Fibroblast of villous mesenchyme (primary cell): ENCODE measurements at regions not wholly inside any gene's neighbourhood (a gene's known extent, or its start where the extent isn't known, plus 50 kb on each side); places are given as distances from the start of the nearest gene placed in this dataset.
"Not testable (repeated sequence)": the region's sequence is repeated elsewhere in the genome, so short reads cannot be mapped to it uniquely, and the experiment has no call there.

ENCODE experiments used
- DNase-seq: peaks from one replicate; pipeline ENCODE4 v3.0.0-alpha.2; 2010; ENCODE audit warnings: low read depth
- H3K4me3 ChIP-seq: 2 replicates; pipeline ENCODE4 v1.5.1; 2011; ENCODE audit warnings: low read depth, mild to moderate bottlenecking, low read length
- TF ChIP-seq, protein P1 (sequence below): IDR thresholded peaks from 2 replicates; pipeline ENCODE4 v1.5.1; 2012; ENCODE audit warnings: low read depth, mild to moderate bottlenecking, low read length; ENCODE audit not compliant: insufficient read depth

DNA sequence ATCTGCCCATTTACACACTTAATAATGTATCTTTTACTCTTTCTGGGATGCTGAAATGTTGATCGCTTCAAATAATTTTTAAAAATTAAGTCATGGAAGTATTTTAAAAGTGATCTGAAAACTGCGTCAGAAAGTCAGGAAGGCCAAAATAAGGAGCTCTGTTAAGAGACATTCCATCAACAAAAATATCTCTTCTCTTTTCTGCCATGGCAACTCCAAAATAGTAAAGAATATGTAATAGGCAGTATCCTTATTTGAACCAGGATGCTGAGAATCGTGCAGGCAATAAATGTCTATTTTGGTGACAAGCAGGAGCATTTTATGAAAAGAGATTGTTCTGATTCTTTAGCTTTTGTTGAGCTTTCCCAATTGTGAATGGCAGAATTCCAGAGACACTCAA is 81.8 kb upstream of the PPP1R12A start:
- TF ChIP-seq, protein P1, sequence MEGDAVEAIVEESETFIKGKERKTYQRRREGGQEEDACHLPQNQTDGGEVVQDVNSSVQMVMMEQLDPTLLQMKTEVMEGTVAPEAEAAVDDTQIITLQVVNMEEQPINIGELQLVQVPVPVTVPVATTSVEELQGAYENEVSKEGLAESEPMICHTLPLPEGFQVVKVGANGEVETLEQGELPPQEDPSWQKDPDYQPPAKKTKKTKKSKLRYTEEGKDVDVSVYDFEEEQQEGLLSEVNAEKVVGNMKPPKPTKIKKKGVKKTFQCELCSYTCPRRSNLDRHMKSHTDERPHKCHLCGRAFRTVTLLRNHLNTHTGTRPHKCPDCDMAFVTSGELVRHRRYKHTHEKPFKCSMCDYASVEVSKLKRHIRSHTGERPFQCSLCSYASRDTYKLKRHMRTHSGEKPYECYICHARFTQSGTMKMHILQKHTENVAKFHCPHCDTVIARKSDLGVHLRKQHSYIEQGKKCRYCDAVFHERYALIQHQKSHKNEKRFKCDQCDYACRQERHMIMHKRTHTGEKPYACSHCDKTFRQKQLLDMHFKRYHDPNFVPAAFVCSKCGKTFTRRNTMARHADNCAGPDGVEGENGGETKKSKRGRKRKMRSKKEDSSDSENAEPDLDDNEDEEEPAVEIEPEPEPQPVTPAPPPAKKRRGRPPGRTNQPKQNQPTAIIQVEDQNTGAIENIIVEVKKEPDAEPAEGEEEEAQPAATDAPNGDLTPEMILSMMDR, result no peak
- H3K4me3 ChIP-seq, result no peak overlapping the region
- no peak for DNase-seq

DNA sequence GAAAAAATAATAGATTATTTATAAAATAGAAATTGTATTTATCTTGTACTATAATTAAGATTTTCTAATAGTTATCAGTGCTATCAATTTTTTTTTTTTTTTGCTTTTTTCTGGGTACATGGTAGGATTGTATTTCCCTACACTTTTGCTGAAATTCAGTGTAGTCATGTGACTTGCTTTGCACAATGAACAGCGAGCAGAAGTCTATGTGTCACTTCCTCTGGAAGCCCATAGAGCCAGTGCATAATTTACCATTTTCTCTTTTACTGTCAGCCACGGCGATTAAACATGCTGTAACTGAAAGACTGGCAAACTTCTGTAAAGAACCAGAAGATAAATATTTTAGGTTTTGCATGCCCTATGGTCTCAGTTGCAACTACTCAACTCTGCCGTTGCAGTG is 80.8 kb upstream of the PPP1R12A start:
- H3K4me3 ChIP-seq, result no peak overlapping the region
- TF ChIP-seq, protein P1, result no peak
- no peak for DNase-seq

DNA sequence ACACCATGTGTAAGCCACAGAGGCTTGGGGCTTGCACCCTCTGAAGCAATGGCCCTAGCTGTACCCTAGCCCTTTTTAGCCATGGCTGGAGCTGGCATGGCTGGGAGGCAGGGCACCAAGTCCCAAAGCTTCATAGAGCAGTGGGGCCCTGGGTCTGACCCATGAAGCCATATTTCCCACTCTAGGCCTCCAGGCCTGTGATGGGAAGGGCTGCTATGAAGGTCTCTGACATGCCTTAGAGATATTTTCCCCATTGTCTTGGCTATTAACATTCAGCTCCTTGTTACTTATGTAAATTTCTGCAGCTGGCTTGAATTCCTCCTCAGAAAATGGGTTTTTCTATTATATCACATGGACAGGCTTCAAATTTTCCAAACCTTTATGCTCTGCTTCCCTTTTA is 68.8 kb upstream of the PPP1R12A start:
- DNase-seq, H3K4me3 ChIP-seq: not testable (repeated sequence)

DNA sequence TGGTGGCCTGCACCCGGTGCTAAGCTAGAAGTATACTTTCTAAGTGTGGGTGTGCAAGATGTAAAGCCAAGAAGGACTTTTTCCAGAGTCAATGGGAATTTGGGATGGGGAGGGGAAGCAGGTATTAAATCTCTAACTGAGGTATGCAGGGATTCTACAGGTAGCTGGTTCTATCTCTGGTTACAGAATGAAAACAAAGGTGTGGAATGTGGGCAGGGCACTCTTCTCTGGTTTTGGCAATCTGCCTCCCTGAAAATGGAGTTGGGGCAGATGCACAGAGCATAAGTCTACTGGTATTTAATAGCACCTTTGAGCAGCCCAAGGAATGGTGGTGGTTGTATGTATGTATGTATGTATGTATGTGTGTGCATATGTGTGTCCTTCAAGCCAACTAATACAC is 66.7 kb upstream of the PPP1R12A start:
- no peak for DNase-seq
- TF ChIP-seq, protein P1, result no peak
- H3K4me3 ChIP-seq, result no peak overlapping the region

DNA sequence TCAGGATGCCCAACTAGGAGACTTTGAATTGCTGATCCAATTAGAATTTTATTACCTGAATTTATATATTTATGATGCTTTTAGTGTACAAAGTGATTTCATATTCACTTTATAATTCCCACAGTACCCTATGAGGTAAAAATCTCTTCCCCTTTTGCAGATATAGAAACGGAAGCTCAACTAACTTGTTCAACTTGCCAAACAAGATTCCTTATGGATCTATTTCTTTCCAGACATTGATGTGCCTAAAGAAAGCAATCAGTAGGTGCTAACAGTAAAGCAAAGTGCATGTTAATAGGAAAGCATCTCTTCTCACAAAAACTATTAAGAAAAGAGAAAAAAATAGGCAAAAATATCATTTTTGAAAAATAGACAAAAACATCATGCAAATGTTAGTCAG is 65.9 kb upstream of the PPP1R12A start:
- no peak for DNase-seq
- H3K4me3 ChIP-seq, result no peak overlapping the region
- TF ChIP-seq, protein P1, result no peak

DNA sequence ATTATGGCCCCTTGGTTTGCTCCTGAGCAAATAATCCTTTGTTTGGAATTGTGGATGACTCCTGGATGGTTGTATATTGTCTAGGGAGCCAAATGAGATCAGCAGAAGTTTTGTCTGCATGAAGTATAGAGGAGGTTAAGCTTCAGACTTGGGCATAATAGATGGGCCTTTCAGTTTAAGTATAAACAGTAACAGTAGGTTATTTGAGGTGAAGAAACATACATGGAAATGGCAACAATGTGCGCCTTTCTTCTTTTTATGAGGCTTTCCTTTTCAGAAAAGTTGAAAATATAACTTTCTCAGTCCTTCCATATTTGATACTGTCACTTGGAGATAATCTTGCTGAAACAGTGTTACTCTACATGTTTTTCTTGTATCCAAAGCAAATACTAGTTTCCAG is 63.7 kb upstream of the PPP1R12A start:
- no peak overlapping the region for H3K4me3 ChIP-seq
- TF ChIP-seq, protein P1, result no peak
- DNase-seq, result no peak

DNA sequence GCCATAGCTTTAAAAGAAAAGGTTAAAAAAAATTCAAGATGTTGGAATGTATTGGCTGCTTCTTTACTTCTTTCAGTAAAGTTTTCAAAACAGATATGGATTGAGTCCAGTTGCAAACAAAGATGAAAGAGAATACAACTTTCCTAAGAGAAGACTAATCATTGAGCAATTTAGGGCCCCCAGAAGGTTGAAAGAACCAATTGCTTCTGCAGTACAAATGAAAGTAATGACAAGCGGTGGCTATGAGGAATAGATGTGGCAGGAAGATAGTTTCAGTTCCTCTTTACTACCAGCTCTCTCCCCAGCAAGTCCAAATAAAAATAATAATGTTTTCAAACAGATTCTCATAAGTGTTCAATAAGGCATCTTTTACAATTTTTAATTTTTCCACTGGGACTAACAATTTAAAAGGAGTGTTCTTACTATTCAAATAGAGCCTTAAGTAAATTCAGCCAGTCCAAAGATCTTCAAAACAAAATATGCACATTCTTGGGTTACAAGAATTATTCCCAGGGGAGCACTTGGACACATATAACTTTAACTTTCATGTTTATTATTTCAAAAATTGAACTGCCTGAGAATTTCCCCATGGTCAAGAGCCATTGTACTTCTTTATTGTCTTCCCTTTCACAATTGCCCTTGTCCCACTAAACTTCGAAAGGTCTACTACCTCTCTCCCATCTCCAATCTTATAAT is 62.3 kb upstream of the PPP1R12A start:
- peak; percentile 14 for DNase-seq
- TF ChIP-seq, protein P1, result no peak
- H3K4me3 ChIP-seq, result no peak overlapping the region

DNA sequence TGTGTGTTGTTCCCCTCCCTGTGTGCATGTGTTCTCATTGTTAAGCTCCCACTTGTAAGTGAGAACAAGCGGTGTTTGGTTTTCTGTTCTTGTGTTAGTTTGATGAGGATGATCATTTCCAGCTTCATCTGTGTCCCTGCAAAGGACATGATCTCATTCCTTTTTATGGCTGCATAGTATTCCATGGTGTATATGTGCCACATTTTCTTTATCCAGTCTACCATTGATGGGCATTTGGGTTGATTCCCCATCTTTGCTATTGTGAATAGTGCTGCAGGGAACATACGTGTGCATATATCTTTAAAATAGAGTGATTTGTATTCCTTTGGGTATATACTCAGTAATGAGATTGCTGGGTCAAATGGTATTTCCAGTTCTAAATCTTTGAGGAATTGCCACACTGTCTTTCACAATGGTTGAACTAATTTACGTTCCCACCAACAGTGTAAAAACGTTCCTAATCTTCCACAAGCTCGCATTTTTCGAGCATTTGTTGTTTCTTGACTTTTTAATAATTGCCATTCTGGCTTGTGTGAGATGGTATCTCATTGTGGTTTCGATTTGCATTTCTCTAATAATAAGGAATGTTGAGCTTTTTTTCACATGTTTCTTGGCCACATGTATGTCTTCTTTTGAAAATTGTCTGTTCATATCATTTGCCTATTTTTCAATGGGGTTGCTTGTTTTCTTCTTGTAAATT is 60.6 kb upstream of the PPP1R12A start:
- not testable (repeated sequence) for DNase-seq, H3K4me3 ChIP-seq
